Activated CD8-positive, alpha-beta memory T cell treated with anti-CD3 and anti-CD28 coated beads, Interleukin-2, amount 50 U/mL, for 1 hour (primary cell): ENCODE measurements at regions not wholly inside any gene's neighbourhood (a gene's known extent, or its start where the extent isn't known, plus 50 kb on each side); places are given as distances from the start of the nearest gene placed in this dataset.

Source experiments
- DNase-seq: peaks from one replicate; pipeline ENCODE4 v3.0.0-alpha.2; 2020; ENCODE audit errors: extremely low read depth

GRCh38 chr2:8086357-8086756 lies 595.5 kb upstream of the ID2 start:
- no peak for DNase-seq

GRCh38 chr2:8086796-8087479 lies 594.9 kb upstream of the ID2 start:
- no peak for DNase-seq

GRCh38 chr2:8087480-8087840 lies 594.4 kb upstream of the ID2 start:
- no peak for DNase-seq

GRCh38 chr2:8088810-8089209 lies 593.0 kb upstream of the ID2 start:
- no peak for DNase-seq

GRCh38 chr2:8089596-8089995 lies 592.3 kb upstream of the ID2 start:
- no peak for DNase-seq

GRCh38 chr2:8090748-8091700 lies 590.8 kb upstream of the ID2 start:
- DNase-seq, result no peak

- no peak for DNase-seq
These were observed 587.3 kb upstream of the ID2 start for GRCh38 chr2:8094526-8094925.

- no peak for DNase-seq
These were observed 585.9 kb upstream of the ID2 start for GRCh38 chr2:8095978-8096377.

- DNase-seq, result no peak
These were observed 585.4 kb upstream of the ID2 start for GRCh38 chr2:8096484-8096883.

GRCh38 chr2:8098476-8099266 lies 583.2 kb upstream of the ID2 start:
- DNase-seq, result no peak

GRCh38 chr2:8099267-8099582 lies 582.6 kb upstream of the ID2 start:
- DNase-seq, result no peak

- DNase-seq, result no peak
These were observed 580.1 kb upstream of the ID2 start for GRCh38 chr2:8101614-8102277.

GRCh38 chr2:8102470-8102869 lies 579.4 kb upstream of the ID2 start:
- no peak for DNase-seq

- DNase-seq, result no peak
These were observed 578.7 kb upstream of the ID2 start for GRCh38 chr2:8103085-8103708.

GRCh38 chr2:8107150-8107549 lies 574.7 kb upstream of the ID2 start:
- DNase-seq, result no peak

- no peak for DNase-seq
These were observed 574.1 kb upstream of the ID2 start for GRCh38 chr2:8107621-8108378.

GRCh38 chr2:8110716-8111115 lies 571.1 kb upstream of the ID2 start:
- DNase-seq, result no peak

GRCh38 chr2:8111193-8111592 lies 570.7 kb upstream of the ID2 start:
- no peak for DNase-seq

GRCh38 chr2:8115456-8115855 lies 566.4 kb upstream of the ID2 start:
- DNase-seq, result no peak

- DNase-seq, result no peak
These were observed 565.9 kb upstream of the ID2 start for GRCh38 chr2:8115966-8116365.

GRCh38 chr2:8116661-8117060 lies 565.2 kb upstream of the ID2 start:
- DNase-seq, result no peak
